RWPE1 (cell line): ENCODE measurements at regions not wholly inside any gene's neighbourhood (a gene's known extent, or its start where the extent isn't known, plus 50 kb on each side); places are given as distances from the start of the nearest gene placed in this dataset.

Experiments used
- CTCF ChIA-PET: fragments of 350-600 bp; sonication (Branson Sonifier 250); formaldehyde crosslinking; extraction: SDS; loops from one replicate; lab custom pipeline; 2021; lab: Yijun Ruan, JAX
- POLR2A ChIA-PET: fragments of 400-600 bp; formaldehyde crosslinking; extraction: SDS; loops from one replicate; lab custom pipeline; 2020; ENCODE audit warnings: antibody characterized with exemption; ENCODE audit not compliant: low non-redundant PET; lab: Yijun Ruan, JAX
- DNase-seq: peaks from one replicate; pipeline ENCODE4 v3.0.0; 2012; ENCODE audit warnings: low spot score
- H3K27ac ChIP-seq: fragments of 450-650 bp; 2 replicates; pipeline ENCODE4 v1.5.1; 2017
- TF ChIP-seq, protein P1 (sequence below): fragments of 450-650 bp; conservative IDR thresholded peaks from 2 replicates; pipeline ENCODE4 v1.5.1; 2017; ENCODE audit warnings: low read depth, mild to moderate bottlenecking

DNA sequence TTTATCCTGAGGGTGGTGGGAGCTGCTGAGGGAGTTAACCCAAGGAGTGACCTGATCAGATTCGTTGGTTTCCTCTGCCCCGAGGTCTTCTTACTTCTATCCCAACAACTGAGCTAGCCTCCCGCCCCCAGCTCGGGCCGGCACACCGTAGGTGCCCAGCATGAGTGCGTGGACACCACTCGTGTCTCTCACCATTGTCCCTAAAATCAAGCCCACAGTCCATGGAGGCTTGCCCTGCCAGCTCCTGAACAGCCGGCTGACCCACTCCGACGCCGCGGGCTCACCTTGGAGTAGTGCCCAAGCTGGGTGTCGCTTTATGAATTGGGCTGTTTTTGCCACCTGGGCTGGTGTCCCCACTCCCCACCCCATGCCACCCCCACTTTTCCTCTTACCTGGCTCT, 59.0 kb upstream of the CCDC167 start:
- ChIA-PET CTCF (interaction anchor here (0.7 to 1.2 kb wide), 2 partner anchors 133 to 414 kb away, joined by 3 to 5 read pairs; no protein-coding TSS in a partner anchor), POLR2A (no interaction called here)
- no peak overlapping the region for H3K27ac ChIP-seq
- DNase-seq, result no peak
- TF ChIP-seq, protein P1, sequence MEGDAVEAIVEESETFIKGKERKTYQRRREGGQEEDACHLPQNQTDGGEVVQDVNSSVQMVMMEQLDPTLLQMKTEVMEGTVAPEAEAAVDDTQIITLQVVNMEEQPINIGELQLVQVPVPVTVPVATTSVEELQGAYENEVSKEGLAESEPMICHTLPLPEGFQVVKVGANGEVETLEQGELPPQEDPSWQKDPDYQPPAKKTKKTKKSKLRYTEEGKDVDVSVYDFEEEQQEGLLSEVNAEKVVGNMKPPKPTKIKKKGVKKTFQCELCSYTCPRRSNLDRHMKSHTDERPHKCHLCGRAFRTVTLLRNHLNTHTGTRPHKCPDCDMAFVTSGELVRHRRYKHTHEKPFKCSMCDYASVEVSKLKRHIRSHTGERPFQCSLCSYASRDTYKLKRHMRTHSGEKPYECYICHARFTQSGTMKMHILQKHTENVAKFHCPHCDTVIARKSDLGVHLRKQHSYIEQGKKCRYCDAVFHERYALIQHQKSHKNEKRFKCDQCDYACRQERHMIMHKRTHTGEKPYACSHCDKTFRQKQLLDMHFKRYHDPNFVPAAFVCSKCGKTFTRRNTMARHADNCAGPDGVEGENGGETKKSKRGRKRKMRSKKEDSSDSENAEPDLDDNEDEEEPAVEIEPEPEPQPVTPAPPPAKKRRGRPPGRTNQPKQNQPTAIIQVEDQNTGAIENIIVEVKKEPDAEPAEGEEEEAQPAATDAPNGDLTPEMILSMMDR, result no peak

DNA sequence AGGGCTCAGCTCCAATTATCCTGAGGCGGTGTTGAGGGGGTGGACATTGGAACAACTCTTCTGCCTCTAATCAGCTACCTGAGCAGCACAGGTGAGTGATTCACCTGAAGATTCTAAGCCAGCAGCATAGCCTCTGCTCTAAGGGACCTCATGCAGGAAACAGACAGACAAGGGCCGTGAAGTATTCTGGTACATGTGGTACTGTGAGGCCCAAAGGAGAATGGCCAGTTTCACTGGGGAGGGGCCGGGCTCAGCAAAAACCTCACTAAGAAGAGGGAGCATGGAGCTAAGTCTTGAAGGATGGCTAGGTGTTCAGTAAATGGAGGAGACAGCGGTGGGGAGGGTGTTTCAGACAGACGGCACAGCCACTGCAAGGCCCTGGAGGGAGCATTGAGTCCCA, 58.5 kb upstream of the CCDC167 start:
- H3K27ac ChIP-seq, result no peak overlapping the region
- CTCF ChIA-PET, result interaction anchor here (0.6 to 1.2 kb wide), 3 partner anchors 26 to 618 kb away, joined by 4 to 6 read pairs (median 5); no protein-coding TSS in a partner anchor
- TF ChIP-seq, protein P1, result no peak
- POLR2A ChIA-PET, result no interaction called here
- peak; percentile 35 for DNase-seq

DNA sequence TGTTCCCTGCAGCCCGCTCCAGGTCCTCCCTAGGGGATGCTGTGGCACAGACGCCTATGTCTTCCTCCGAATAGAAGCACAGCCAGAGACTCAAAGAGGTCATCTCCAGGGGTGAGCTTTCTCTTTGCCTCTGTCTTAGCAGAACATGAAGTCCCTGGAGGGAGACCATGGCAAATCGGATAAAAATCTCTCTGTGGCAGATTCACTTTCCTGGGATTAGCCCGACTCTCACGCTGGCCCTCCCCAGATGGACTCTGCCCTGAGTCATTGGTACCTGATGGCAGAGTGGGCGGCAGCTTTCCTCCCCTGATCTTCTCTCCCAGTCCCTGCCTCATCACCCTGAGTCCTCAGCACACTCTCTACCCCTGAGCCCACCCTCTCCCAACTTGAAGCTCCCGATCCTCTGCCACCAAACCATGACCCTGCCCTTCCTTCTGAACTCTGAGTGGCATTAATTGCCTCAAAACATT, 58.0 kb upstream of the CCDC167 start:
- H3K27ac ChIP-seq, result no peak overlapping the region
- no peak for DNase-seq
- TF ChIP-seq, protein P1, result no peak
- ChIA-PET POLR2A (no interaction called here), CTCF (interaction anchor here (0.6 to 1.2 kb wide), 3 partner anchors 20 to 619 kb away, joined by 3 to 6 read pairs (median 4); no protein-coding TSS in a partner anchor)

DNA sequence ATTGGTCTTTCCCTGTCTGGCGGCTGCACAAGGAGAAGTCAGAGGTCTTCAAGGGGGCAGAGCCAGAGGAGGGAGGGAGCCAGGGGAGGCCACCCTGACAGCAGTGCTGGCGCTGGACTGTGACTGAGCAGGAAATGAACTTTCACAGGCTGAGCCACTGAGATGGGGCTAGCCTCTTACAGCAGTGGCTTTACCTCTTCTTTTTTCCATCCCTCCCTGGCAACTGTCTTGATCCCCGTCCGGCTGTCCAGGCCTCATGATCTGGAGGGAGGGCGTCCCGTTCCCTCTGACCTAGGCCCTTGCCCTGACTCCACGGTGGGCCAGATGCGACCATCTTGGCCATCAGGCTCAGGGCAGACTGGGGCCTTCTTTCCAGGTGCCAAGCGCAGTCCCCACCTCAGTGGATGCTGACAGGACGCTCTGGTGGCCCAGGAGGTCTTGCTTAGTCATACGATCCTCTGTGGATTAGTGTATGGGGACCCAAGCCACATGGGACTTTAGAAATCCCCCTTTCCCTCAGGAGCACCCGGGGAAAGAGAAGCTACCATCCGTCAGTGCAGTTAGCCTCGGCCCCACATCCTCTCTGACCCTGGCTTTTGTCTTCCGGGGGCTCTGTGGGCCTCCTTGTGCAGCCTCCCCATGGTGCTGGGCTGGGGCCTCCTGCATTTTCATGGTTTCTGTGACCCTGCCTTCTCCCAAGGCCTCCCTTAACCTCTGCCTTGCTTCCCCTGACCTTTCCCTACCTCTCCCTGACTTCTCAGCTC, 57.4 kb upstream of the CCDC167 start:
- ChIA-PET CTCF (interaction anchor here (0.9 to 1.2 kb wide), 2 partner anchors 19 to 25 kb away, joined by 3 to 4 read pairs; no protein-coding TSS in a partner anchor), POLR2A (no interaction called here)
- no peak for DNase-seq
- H3K27ac ChIP-seq, result no peak overlapping the region
- TF ChIP-seq, protein P1, result no peak

DNA sequence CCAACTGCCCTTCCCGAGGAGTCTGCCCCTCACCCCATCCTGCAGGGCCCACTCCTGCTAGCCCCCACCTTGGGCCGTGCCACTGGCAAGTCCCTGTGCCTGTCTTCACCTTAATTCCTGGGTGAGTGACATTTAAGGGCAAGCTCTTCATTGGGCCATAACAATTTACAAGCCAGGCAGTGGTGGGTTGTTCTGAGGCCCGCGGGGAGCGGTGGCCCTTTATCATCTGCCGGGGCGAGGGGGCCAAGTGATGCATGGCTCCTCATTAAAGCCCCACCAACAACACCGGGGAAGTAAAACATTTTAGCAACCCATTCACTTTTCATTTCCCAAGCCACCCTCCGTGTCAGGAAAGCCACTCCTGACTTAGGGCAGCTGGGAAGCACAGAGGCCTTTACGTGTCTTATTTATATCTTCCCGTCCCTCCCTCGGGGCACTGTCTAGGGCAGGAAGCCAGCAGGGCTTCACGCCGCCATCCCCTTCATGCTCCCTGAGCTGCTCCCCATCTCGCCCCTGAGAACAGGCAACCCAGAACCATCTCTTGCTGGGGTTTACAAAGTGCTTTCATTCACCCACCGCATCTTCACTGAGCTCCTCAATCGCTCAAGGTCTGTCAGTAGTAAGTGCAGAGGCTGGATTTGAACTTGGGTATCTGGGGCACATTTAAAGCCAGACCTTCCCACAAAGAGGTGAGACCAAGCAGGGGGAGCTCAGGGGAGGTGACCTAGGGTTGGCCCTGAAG, 55.5 kb upstream of the CCDC167 start:
- TF ChIP-seq, protein P1, result no peak
- POLR2A ChIA-PET, result no interaction called here
- DNase-seq, result no peak
- no peak overlapping the region for H3K27ac ChIP-seq
- CTCF ChIA-PET, result interaction anchor here (1.1 to 1.4 kb wide), 2 partner anchors 60 to 137 kb away, joined by 3 to 6 read pairs; no protein-coding TSS in a partner anchor

DNA sequence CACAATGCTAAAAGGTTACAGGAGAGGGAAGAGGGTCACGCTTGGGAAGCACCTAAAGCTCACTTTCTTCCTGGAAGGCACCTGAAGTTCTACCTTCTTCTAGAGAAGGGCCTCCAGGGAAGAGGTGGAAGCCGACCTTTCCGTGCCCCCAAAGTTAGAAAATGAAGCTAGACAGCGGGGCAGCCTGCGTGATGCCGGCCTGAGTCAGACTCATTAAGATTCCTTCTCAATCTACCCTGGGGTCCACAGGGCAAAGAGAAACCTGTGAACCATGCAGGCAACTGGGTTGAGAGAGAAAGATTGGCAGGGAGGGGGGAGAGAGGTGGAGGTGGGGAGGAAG, 54.8 kb upstream of the CCDC167 start:
- POLR2A ChIA-PET, result no interaction called here
- CTCF ChIA-PET, result interaction anchor here (0.9 to 1.4 kb wide), 2 partner anchors 16 to 138 kb away, joined by 5 to 6 read pairs; no protein-coding TSS in a partner anchor
- peak; percentile 80 for DNase-seq
- TF ChIP-seq, protein P1, result no peak
- peak overlapping the region; percentile 55; the same call in 1 of the 2 replicates for H3K27ac ChIP-seq
